NCI-H460 (cell line): ENCODE measurements at regions not wholly inside any gene's neighbourhood (a gene's known extent, or its start where the extent isn't known, plus 50 kb on each side); places are given as distances from the start of the nearest gene placed in this dataset.

Experiments used
- DNase-seq: peaks from one replicate; pipeline ENCODE4 v3.0.0-alpha.2; 2016; ENCODE audit warnings: low read depth; ENCODE audit errors: extremely low read depth

DNA sequence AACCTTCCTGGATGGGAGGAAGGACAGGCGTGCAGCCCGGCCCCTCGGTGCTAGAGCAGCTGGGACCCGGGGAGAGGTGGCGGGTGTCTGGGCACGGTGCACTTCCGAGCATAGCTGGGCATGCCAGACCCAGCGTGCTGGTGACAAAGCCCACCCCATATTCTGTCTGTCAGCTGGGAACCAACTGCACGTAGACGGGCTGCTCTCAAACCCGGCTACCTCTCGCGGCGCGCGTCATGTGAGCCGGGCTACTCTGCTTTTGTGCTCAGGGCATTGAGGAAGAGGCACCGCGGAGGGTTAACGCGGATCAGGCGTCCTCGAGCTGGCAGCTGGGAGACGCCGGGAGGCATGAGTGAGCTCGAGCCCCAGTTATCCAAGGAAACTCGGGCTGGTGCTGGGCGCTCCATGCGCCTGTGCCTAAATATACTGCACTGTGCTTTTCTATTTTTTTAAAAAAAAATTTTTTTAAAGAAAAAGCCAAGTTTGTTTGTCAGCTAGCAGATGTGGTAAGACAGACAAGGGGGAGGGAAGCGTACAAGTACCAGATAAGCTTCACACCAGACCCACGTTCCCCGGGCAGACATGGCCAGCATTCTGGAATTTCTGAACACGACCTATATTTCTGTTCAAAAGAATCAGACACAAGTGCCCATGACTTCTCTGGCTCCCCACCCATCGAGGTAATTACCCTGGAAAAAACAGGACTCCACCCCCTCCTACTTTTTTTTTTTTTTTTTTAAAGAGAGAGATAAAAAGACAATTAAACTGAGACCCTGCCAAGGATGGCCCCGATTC is 425.6 kb downstream of the SHANK2 start:
- no peak for DNase-seq

DNA sequence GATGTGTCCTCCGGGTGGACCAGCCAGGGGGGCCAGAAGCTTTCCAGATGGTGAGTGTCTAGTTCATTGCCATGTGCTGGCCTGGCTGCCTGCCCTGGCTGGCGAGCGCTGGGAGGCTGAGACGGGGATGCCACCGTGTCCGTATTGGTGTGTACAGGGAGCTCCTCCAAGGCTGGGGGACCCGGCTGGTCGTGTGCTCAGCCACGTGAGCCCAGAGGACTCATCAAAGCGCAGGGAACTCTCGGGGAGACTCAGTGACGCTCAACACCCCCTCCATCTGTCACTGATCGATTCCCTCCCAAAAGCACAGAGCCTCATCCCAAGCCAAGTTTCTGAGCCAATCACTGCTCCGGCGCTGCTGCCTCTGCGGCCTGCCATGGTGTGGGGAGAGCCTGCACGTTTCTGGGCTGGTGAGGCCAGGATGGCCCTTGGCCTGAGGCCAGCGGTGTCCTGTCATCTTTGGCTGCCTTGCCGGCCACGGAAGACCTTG is 423.7 kb downstream of the SHANK2 start:
- DNase-seq = no peak

DNA sequence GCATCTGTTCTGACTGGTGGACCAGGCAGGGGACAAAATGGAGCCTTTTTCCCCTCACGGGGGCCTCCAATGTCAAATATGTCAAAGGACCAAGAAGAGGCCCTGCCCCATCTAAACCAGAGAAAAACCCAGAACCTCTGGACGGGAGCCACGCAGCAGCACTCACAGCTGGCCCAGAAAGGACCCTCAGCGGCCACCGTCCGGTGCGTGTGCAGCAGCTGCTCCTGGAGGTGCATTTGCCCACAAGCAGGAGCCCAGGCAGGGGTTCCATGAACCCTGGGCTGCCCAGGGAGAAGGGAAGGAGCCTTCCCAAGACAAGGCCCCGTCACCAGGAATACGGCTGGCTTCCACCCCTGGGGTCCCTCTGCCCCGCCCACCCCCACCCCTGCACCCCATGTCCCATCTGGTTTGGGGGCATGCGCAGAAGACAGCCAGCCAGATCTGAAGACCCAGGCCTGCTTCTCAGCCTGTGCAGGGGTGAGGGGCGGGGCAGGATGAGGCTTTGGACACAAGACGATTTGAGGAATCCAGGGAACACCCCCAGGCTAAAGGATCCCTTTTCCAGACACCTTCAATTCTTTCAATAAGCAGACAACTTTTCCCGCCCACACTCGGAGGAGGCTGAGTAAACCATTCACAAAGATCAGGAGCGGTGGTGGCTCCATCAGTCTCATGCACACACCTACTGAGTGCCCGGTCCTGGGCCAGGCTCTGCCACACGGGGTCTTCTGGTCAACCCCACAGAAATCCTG is 423.1 kb downstream of the SHANK2 start:
- no peak for DNase-seq

DNA sequence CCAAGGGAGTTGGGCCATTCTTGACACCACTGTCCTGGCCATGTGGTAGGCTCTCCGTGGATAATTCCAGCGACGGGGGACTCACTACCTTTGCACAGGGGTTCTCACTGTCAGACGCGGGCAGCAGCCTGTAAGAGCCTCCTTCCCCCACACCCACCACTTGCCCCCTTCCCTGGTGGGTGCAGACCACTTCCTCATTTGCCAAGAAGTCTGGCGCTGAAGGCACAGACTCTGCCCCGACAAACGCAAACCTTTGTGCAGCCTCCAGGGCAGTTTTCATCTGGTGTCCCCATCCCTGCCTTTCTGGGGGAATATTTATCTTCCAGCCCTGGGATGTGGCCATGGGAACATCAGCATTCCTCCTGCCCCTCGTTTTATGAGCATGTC is 422.5 kb downstream of the SHANK2 start:
- no peak for DNase-seq

DNA sequence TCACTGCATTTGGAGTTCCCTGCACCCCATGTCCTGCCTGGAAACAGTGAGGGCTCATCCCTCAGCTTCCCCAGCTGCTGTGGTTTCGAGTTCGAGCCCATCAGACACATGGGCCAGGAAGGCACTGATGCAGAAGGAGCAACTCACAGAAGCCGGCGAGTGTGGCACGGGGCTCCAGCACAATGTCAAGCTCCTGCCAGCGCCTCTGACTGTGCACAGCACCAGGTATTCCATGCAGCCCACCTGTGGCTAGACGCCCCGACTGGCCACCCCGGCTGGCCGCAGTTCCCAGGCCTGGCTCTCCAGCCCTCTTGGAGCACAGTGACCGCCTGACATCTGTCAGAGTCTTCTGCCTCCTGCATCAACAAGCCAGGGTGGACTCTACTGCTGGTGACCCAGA is 419.4 kb downstream of the SHANK2 start:
- DNase-seq = no peak

DNA sequence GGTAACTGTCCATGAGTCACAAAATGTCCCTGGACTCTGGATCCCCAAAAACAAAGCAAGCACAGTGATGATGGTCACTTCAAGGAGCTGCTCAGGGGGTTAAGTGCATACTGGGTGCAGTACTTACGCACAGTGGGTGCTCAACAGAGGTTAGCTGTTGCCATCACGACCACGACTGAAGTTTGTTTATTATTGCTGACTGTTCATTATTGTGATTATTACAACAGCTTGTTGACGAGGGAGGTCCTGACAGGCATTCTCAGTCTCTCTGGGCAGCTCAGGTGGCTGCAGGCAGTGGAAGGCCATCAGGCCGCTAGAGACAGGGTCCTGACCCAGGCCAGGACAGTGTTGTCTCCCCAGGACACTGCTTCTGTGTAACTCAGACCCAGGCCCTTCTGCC is 418.8 kb downstream of the SHANK2 start:
- DNase-seq = no peak

DNA sequence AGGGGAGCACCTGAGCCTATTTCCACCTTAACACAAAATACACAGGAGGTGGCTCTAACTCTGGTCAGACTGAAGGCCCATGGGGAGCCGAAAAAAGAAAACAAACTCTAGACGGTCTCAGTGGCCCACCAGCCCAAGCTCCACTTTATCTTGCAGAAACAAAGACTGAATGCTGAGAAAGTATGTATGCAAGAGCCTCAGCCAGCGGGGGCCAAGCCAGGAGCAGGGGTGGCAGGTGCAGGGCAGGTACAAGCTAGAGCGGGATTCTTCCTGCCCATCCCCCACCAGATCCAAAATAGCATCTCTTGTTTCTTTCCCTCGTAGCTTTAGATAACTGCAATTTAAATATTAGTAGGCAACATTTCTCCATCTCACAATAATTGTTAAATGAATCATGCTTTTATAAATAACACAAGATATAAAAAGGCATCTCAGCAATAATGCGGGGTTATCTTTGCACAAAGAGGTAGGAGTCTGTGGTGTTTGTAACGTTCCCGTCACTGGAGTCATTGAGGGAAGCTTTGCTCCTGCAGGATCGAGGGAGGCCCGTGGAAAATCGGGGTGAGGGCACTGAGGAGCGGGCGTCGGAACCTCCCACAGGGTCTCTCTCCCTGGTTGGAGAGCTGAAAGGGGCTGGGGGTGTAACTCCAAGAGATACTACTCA is 418.0 kb downstream of the SHANK2 start:
- DNase-seq = no peak

DNA sequence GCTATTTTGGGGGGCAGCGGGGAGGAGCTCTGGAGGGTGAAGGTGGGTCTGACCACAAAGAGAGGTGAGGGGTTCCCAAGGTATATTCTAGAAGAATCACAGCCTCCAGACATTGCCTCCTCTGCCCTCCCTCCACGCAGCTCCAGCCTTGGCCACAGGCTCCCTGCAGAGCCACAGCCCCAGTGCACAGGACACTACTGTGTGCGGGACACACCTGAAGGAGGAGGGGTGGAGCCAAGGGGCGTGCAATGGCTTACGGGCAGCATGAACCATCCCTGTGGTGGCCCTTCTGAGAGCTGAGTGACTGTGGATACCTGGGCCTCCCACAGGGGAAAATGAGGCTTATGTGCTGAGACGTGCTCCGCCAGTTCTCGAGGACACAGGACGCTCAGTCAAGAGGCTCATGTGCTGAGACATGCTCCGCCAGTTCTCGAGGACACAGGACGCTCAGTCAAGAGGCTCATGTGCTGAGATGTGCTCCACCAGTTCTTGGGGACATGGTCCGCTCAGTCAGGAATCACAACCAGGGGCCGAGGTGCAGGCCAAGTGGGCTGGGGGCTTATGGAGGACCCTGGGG is 417.3 kb downstream of the SHANK2 start:
- DNase-seq = no peak

DNA sequence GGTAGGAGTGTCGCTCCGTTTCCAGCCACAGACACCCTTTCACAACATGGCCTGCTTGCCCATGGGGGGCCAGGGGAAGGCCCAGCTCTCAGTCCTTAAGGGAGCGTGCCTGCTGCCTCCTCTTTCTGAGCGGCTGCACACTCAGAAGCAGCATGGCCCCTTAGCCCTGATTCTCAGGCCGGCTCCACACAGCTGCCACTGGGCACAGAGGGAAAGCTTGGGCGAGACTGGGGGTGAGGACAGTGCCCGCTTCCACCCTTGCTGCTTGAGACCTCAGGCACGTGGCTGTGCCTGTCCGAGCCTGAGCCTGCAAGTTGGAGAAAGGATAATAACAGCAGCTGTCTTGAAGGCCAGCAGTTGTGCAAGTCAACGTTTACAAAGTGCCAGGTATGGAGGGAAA is 416.3 kb downstream of the SHANK2 start:
- no peak for DNase-seq

DNA sequence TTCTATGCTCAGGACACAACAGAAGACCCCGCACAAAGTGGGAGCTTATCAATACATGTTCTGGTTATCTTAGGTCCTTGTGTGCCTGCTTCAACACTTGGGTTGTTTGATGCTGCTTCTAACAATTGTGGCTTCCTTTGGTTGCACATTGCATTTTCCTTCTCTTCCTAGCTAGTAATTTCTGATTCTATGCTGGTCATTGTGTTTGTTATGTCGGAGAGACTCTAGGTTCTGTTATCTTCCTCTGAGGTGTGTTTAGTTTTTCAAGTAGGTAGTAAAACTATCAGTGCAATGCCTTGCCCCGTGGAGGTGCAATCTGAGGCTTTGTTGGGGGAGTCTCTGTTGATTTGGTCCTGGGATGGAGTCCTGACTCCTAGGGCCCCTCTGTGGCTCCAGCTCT is 414.2 kb downstream of the SHANK2 start:
- DNase-seq = no peak

DNA sequence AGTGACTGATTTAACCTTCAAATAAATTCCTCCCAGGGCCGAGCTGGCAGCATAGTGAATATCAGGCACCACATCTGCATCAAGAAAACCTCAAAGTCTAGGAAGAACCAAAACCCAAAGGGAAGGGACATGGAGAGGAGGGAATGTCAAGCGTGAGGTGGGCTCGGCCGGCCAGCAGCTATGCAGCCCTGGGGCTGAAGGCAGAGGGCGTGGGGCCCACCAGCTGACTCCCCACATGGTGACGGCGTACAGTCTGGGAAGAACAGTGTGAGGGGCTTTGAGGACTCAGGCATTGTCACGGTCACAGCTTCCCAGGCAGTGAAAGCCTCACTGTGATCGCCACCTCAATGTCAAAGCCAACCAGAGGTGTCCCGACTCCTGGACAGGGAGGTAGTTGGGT is 412.5 kb downstream of the SHANK2 start:
- DNase-seq = no peak

DNA sequence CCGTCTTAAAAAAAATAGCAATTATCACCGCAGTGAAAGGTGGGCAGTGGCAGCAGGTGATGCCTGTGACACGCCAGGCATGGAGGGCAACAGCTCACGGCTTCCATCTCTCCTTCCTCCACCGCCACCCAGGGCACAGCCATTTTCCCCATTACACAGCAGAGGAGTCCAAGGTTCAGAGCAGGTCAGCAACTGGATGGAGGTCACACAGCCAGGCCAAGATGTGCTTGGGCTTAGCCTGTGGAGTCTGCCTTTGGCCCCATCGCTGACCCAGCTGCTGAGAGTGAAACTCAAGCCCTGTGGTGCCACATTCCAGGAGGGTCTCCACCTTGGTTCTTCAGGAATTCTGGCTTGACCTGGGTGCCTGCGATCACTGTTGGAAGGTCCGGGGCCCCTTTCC is 411.1 kb downstream of the SHANK2 start:
- DNase-seq = no peak

DNA sequence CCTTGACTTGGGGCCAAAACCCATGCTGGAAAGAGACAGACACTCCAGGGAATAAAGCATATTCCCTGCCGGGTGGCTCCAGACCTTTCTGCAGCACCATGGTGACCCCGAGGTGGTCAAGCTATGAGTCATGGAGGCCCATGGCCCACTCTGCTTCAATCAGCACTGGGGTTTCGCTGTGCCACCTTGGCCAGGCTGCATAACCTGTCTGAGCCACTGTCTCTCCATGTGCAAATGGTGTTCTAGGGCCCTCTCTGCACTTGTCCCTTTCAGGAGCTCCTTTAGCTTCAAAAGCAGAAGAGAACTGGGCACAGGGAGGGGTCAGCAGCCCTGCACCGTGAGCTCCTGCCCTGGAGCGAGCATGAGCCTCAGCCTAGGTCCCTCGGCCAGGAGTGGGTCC is 410.1 kb downstream of the SHANK2 start:
- no peak for DNase-seq

DNA sequence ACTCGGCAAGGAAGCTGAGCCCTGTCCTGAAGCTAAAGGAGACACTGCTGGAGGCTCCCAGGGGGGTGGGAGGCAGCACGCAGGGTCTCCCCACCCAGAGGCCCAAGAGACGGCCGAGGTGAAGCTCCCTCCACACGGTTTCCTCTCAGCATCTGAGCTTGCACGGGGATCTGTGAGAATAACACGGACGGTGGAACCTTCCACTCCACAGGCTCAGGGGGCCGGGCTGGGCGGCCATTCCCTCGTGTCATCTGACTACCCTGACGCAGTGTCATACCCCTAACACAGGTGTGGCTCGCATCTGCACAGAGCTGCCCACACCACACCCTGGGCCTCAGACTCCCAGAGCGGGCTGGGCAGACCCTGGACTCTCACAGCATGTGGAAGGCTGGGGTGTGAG is 409.7 kb downstream of the SHANK2 start:
- DNase-seq = no peak

DNA sequence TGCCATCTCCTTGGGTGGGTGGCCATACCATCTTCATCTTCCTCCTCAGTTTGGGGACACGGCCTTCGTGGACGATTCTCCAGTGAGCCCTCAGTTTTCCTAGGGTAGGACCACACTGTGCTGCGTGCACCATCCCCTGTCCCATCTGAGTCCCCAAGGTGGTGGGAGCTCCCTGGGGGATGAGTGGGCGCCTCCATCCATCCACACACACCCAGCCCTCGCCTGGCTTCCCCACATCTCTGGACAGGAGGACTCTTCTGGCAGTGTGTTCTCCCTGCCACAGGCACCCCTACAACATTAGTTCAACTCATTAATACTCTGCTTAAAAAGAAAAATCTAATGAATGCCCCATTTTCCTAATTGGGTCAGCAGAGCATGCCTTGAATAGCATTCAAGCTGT is 408.5 kb downstream of the SHANK2 start:
- no peak for DNase-seq

DNA sequence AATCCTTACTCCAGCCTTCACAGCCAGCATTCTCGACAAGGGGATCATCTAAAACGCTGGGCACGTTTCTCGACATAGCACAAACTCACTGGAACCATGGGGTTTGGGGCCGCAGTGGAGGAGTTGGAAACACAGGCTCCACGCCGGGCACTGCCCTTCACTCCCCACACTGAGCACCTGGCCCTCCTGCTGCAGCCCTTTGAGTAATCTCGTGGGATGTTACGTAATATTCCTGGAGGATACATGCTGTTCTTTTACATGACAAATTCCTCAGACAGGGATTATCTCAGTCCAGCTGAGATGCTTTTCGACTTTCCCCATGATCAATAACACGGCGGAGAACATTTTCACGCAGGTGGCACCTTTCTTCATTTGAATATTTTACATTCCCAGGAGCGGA is 408.0 kb downstream of the SHANK2 start:
- DNase-seq = no peak

DNA sequence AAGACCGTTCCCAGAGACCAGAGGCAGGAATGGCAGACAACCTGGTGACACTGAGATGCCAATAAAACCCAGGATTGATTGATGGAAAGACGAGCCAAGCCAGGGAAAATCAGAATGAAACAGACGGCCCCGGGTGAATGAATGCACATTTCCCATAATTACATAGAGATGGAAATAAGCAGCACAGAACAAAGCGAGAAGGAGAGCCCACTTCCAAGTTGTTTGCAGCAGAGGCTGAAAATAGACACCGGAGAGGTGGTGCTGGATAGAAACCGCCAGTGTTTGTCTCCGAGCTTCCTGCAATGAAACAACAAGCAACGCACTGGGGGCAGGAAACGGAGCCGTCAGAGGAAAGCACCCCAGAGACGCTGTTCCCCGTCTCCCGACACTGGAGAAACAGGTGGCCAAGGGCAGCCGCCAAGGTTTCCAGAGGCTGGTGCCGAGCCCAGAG is 406.8 kb downstream of the SHANK2 start:
- DNase-seq = no peak

DNA sequence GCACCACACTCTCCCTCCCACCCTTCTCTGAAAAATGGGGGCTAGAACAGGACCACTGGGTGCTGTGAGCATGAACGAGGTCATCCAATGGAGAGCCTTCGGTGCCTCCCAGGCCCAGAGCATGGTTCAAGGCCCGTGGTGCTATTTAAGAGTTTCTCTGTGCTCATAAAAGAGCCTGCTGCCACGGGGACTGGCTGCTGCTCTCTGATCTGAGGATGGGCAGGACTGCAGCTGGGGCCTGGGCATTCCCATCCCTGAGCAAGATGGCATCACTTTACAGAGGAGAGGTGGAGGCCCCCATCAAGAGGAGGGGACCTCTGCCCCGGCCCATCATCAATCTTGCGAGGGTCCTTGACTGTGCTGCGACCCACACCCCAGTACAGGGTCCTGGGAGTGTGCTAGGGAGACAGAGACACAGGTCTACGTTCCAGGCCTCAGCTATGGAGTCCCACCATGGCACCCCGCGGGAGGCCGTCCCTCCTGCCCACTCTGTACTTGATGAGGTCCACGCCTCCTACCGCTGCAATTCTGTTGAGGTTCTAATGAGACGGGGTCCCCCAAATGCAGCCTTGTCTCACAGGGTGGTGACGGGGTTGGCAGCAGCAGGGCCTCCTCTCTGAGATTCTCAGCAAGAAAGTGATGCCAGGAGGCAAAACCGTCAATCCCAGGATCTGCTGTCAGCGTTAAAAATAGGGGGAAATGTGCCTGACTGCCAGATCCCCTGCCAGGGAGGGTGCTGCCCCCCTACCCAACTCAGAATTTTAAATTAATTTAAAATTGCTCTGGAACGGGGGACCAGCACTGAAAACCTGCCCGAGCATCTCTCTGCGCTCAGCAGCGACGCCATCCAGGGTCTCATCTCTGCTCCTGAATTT is 405.4 kb downstream of the SHANK2 start:
- DNase-seq = no peak

DNA sequence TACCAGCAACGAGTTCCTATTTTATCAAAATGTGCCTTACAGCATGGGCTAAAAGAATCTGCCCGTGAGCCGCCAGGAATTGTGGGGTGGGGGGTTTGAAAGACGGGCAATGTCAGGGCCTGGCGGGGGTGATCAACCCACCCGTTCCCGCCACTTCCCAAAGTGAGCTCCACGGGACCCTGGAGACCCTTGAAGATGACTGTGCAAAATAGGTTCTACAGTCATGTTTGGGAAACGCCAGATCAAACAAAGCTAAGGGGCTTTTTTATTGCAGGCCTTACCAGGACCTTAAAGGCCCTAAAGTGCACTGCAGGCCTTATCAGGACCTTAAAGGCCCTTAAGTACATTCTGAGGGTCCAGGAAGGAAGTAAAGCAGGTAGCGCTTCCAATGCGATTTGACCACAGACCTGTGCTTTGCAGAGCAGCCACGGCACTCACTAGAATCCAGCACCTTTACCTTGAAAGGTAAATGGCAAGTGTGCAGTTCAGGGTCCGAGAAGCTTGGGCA is 404.1 kb downstream of the SHANK2 start:
- DNase-seq = no peak

DNA sequence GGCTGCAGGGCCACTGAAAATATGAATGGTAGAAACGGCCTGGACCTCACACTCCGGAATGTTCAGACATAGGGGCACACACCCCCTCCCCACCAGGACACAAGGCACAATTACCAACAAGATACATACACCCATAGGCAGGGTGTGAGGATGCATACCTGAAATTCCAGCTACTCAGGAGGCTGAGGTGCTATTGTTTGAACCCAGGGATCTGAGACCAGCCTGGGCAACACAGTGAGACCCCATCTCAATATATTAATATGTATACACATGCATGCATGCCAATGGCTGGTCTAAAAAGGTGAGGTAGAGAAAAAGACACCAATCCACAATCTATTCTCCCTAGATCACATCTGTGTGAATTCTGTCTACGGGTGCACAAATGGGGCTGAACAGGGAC is 403.3 kb downstream of the SHANK2 start:
- no peak for DNase-seq
